ENCODE measurements at regions not wholly inside any gene's neighbourhood (a gene's known extent, or its start where the extent isn't known, plus 50 kb on each side); places are given as distances from the start of the nearest gene placed in this dataset.

DNA sequence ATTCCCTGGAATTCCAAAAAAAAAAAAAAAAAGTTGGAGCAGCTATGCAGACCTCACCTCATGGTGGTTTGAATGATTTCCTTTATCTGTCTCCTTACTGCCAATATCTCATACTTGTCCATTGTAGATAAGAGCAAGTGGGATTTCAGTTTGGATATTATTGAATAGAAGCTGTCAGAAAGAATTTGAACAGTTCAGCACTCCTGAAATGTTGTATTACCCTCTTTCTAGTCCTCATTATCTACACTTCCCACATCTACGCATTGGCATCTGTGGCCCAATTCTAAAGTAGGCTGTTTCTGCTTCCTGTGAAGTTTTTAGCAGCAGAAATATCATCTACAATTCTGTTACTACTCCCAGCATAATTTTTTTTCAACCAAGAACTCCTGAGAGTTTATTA is 68.2 kb upstream of the KHDRBS2 start:
- Histone ChIP-seq H3K27me3 (ENCODE audit: insufficient read depth, low read length) (no peaks in the 10 kb centered on the region), H3K4me3 (replicated peaks in 1 of 2; ENCODE audit: low read depth in 1 of 2, low read length in 2 of 2) (no peak overlapping the region), H2AFZ (ENCODE audit: low read depth, low read length, poor library complexity, severe bottlenecking) (no peak overlapping the region), H3K9ac (ENCODE audit: low read length) (no peak overlapping the region), H3K4me1 (ENCODE audit: control insufficient read depth in 1 of 2, insufficient read depth in 2 of 2, low read length in 2 of 2) (no peaks in the 10 kb centered on the region), H3K9me3 (ENCODE audit: control insufficient read depth in 1 of 2, insufficient read depth in 1 of 2, low read depth in 1 of 2, low read length in 2 of 2) (peaks cover 8 to 12% of the 10 kb centered on the region in 2 experiments; a peak in 3 of 4 replicates), H3K79me2 (ENCODE audit: insufficient read depth, low read length) (no peaks in the 10 kb centered on the region), H3K4me2 (ENCODE audit: low read length) (no peak overlapping the region), H3K36me3 (ENCODE audit: control insufficient read depth in 1 of 2, insufficient read depth in 2 of 2, low read length in 2 of 2) (no peaks in the 10 kb centered on the region), H3K9me2 (ENCODE audit: insufficient read depth) (no peaks in the 10 kb centered on the region), H4K20me1 (ENCODE audit: insufficient read depth) (no peaks in the 10 kb centered on the region; the same call in 1 of the 2 replicates), H3K27ac (ENCODE audit: low read depth, low read length) (no peak overlapping the region)
- CTCF ChIA-PET, result no interaction called here
- RAD21 ChIA-PET (ENCODE audit: low non-redundant PET in 1 of 2, low total read pairs in 2 of 2, uncharacterized antibody in 2 of 2, unreplicated experiment in 2 of 2), result no interaction called here
- TF ChIP-seq JUND (IDR thresholded peaks at IDR 0.05), result no peak
- TF ChIP-seq FOSL1 (IDR thresholded peaks at IDR 0.05; ENCODE audit: low read depth), result no peak
- TF ChIP-seq ZFX (IDR thresholded peaks at IDR 0.05), result no peak
- no peak for TF ChIP-seq EZH2phosphoT487 (IDR thresholded peaks at IDR 0.05; ENCODE audit: borderline replicate concordance)
- no peak for TF ChIP-seq CEBPB (IDR thresholded peaks at IDR 0.05; ENCODE audit: low read depth)
- no peak for TF ChIP-seq POLR2A (IDR thresholded peaks at IDR 0.05; ENCODE audit: borderline replicate concordance, extremely low read depth, insufficient read depth, insufficient read length)
- no peak for TF ChIP-seq SP1 (IDR thresholded peaks at IDR 0.05; ENCODE audit: low read depth)
- no peak for TF ChIP-seq YY1 (IDR thresholded peaks at IDR 0.05; ENCODE audit: extremely low read depth, insufficient replicate concordance, low read depth, low read length)
- TF ChIP-seq EZH2 (IDR thresholded peaks at IDR 0.05), result no peak
- no TSS peak for BruUV-seq (replicated peaks)
- no peak for ATAC-seq
- DNase-seq (ENCODE audit: low read depth, low spot score), result no peak
- intact Hi-C loops (cut with micrococcal nuclease), result no loop called here
- POLR2A ChIA-PET, result no interaction called here

- H3K4me3 ChIP-seq (replicated peaks in 1 of 2; ENCODE audit: low read depth in 1 of 2, low read length in 2 of 2), result no peak overlapping the region
- POLR2A ChIA-PET, result no interaction called here
- no peaks in the 10 kb centered on the region for H3K4me1 ChIP-seq (ENCODE audit: control insufficient read depth in 1 of 2, insufficient read depth in 2 of 2, low read length in 2 of 2)
- TF ChIP-seq SRF (IDR thresholded peaks at IDR 0.05; ENCODE audit: low read depth), result no peak
- TF ChIP-seq CEBPB (IDR thresholded peaks at IDR 0.05; ENCODE audit: low read depth), result no peak
- no peak for TF ChIP-seq SP1 (IDR thresholded peaks at IDR 0.05; ENCODE audit: low read depth)
- TF ChIP-seq EGR1 (IDR thresholded peaks at IDR 0.05; ENCODE audit: low read depth), result no peak
- no peak for TF ChIP-seq ZBTB33 (IDR thresholded peaks at IDR 0.05; ENCODE audit: extremely low read depth, insufficient replicate concordance, low read length)
- no peak for TF ChIP-seq RAD21 (IDR thresholded peaks at IDR 0.05; ENCODE audit: low read depth)
- no peak for TF ChIP-seq YY1 (IDR thresholded peaks at IDR 0.05; ENCODE audit: extremely low read depth, insufficient replicate concordance, low read depth, low read length)
- no peak for TF ChIP-seq ZFX (IDR thresholded peaks at IDR 0.05)
- no peak for TF ChIP-seq JUND (IDR thresholded peaks at IDR 0.05)
- no peak for TF ChIP-seq SIN3A (IDR thresholded peaks at IDR 0.05; ENCODE audit: low read depth)
- TF ChIP-seq EZH2 (IDR thresholded peaks at IDR 0.05), result no peak
- no peak for TF ChIP-seq FOSL1 (IDR thresholded peaks at IDR 0.05; ENCODE audit: low read depth)
- no peak for TF ChIP-seq ZNF274 (IDR thresholded peaks at IDR 0.05; ENCODE audit: low read depth, low read length)
- TF ChIP-seq REST (IDR thresholded peaks at IDR 0.05; ENCODE audit: low read depth), result no peak
- intact Hi-C loops (cut with micrococcal nuclease), result no loop called here
- H3K9ac ChIP-seq (ENCODE audit: low read length), result no peak overlapping the region
- ATAC-seq (no peak), DNase-seq (ENCODE audit: low read depth, low spot score) (no peak)
- no peaks in the 10 kb centered on the region for H3K79me2 ChIP-seq (ENCODE audit: insufficient read depth, low read length)
- H3K4me2 ChIP-seq (ENCODE audit: low read length), result no peak overlapping the region
- CTCF ChIA-PET, result no interaction called here
- RAD21 ChIA-PET (ENCODE audit: low non-redundant PET in 1 of 2, low total read pairs in 2 of 2, uncharacterized antibody in 2 of 2, unreplicated experiment in 2 of 2), result no interaction called here
- H2AFZ ChIP-seq (ENCODE audit: low read depth, low read length, poor library complexity, severe bottlenecking), result no peak overlapping the region
- no peaks in the 10 kb centered on the region for H3K27me3 ChIP-seq (ENCODE audit: insufficient read depth, low read length)
- peaks cover 0 to 18% of the 10 kb centered on the region in 2 experiments; a peak in 2 of 4 replicates for H3K9me3 ChIP-seq (ENCODE audit: control insufficient read depth in 1 of 2, insufficient read depth in 1 of 2, low read depth in 1 of 2, low read length in 2 of 2)
- no peaks in the 10 kb centered on the region; the same call in 1 of the 2 replicates for H4K20me1 ChIP-seq (ENCODE audit: insufficient read depth)
- no peaks in the 10 kb centered on the region for H3K36me3 ChIP-seq (ENCODE audit: control insufficient read depth in 1 of 2, insufficient read depth in 2 of 2, low read length in 2 of 2)
- H3K27ac ChIP-seq (ENCODE audit: low read depth, low read length), result no peak overlapping the region
- BruUV-seq (replicated peaks), result no TSS peak
- no peaks in the 10 kb centered on the region for H3K9me2 ChIP-seq (ENCODE audit: insufficient read depth)
These were observed 60.1 kb upstream of the KHDRBS2 start for GRCh38 chr6:62345962-62346689.
